ENCODE measurements at regions not wholly inside any gene's neighbourhood (a gene's known extent, or its start where the extent isn't known, plus 50 kb on each side); places are given as distances from the start of the nearest gene placed in this dataset.
"Not testable (repeated sequence)": the region's sequence is repeated elsewhere in the genome, so short reads cannot be mapped to it uniquely, and the experiment has no call there.

DNA sequence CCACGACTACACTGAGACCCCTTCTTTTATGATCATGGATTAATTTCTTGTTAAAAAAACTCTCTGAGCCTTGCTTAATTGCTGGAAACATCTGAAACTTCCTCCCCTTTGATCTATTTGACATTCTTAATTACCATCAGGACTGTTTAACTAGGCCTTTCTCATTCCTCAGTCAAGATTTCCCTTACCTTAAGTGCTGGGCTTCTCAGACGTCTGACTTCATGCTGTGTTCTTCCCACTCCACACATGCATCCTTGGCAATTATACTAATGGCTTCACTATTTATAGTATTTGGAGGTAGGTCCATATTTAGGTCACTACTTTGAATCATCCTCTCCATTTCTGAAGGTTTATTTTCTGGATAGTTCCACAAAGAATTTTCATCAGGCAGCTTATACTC, 341.3 kb upstream of the TMPRSS15 start:
- Histone ChIP-seq H3K79me2 (ENCODE audit: insufficient read depth) (no peaks in the 10 kb centered on the region), H4K20me1 (ENCODE audit: insufficient read depth) (no peaks in the 10 kb centered on the region), H3K9me2 (ENCODE audit: insufficient read depth) (no peaks in the 10 kb centered on the region), H3K9me3 (ENCODE audit: low read depth) (no peaks in the 10 kb centered on the region), H3K4me3 (no peak overlapping the region), H2AFZ (no peak overlapping the region), H3K9ac (no peak overlapping the region), H3K4me1 (ENCODE audit: insufficient read depth) (no peaks in the 10 kb centered on the region), H3F3A (ENCODE audit: insufficient read depth) (no peaks in the 10 kb centered on the region), H3K36me3 (ENCODE audit: low read depth) (no peaks in the 10 kb centered on the region), H3K27me3 (replicated peaks; ENCODE audit: insufficient read depth) (no peaks in the 10 kb centered on the region), H3K4me2 (ENCODE audit: unreplicated experiment) (no peak overlapping the region), H3K27ac (no peak overlapping the region)
- TF ChIP-seq EZH2phosphoT487 (IDR thresholded peaks at IDR 0.05; ENCODE audit: insufficient read depth, low read depth) = no peak
- no peak for TF ChIP-seq EZH2 (IDR thresholded peaks at IDR 0.05; ENCODE audit: insufficient read depth, poor library complexity, severe bottlenecking)
- no peak for DNase-seq
- 2 to 4% methylated on average over 2 of the region's 2 CpGs for WGBS, 2 experiments (ENCODE audit: low coverage in 1 of 2, low lambda C conversion rate in 2 of 2, missing lambda C conversion rate in 2 of 2)
- in situ Hi-C loops (cut with MboI) = no loop called here

DNA sequence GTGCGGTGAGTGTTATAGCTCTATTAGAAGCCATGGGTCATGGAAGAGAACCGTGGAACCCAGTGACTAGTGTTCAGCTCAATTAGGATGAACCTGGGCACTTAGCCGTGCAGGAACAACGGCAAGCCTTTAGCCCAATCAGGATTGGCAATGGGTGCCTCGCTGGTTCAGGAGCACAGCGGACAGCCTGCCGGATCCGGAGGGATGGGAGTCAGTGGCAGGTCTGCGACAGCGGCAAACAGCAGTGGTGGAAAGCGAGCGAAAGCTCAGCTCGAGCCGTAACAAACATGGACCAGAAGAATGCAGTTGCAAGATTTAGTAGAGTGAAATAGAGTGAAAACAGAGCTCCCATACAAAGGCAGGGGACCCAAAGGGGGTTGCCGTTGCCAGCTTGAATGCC, 349.3 kb upstream of the TMPRSS15 start:
- H3K79me2 ChIP-seq (ENCODE audit: insufficient read depth); H3K9me3 ChIP-seq (ENCODE audit: low read depth); H3K4me3 ChIP-seq; H3K9ac ChIP-seq; H3K27ac ChIP-seq; H3K4me1 ChIP-seq (ENCODE audit: insufficient read depth); H3F3A ChIP-seq (ENCODE audit: insufficient read depth); H3K27me3 ChIP-seq (replicated peaks; ENCODE audit: insufficient read depth); in situ Hi-C loops (cut with MboI); H3K36me3 ChIP-seq (ENCODE audit: low read depth); H3K9me2 ChIP-seq (ENCODE audit: insufficient read depth); H2AFZ ChIP-seq; H4K20me1 ChIP-seq (ENCODE audit: insufficient read depth); H3K4me2 ChIP-seq (ENCODE audit: unreplicated experiment); DNase-seq: not testable (repeated sequence)
- 55 to 56% methylated on average over 15 of the region's 15 CpGs for WGBS, 2 experiments (ENCODE audit: low coverage in 1 of 2, low lambda C conversion rate in 2 of 2, missing lambda C conversion rate in 2 of 2)

DNA sequence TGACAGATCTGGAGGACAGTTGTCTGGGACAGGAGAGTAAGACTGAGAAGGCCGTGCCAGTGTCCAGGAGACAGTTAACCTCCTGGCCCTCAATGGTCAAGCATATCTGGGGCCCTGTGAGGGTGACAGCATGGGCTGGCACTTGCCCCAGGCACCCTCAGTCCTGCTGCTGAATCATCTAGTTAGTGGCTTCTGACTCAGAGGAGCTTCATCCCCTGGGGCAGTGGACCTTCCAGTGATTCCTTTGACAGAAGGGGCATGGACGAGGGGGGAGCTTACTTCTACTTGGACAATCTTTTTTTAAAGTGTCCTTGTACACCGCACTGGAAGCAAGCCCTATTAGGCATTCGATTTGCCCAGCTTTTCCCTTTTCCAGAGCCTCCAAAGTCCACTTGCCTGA, 352.7 kb upstream of the TMPRSS15 start:
- H3K9me3 ChIP-seq (ENCODE audit: low read depth); H3F3A ChIP-seq (ENCODE audit: insufficient read depth); in situ Hi-C loops (cut with MboI); H3K4me1 ChIP-seq (ENCODE audit: insufficient read depth); DNase-seq; H2AFZ ChIP-seq; H3K9ac ChIP-seq; H3K4me3 ChIP-seq; H3K9me2 ChIP-seq (ENCODE audit: insufficient read depth); H3K79me2 ChIP-seq (ENCODE audit: insufficient read depth); H3K36me3 ChIP-seq (ENCODE audit: low read depth); H3K4me2 ChIP-seq (ENCODE audit: unreplicated experiment); H3K27ac ChIP-seq; H3K27me3 ChIP-seq (replicated peaks; ENCODE audit: insufficient read depth); H4K20me1 ChIP-seq (ENCODE audit: insufficient read depth): not testable (repeated sequence)
- WGBS, 2 experiments (ENCODE audit: low coverage in 1 of 2, low lambda C conversion rate in 2 of 2, missing lambda C conversion rate in 2 of 2) = 21 to 33% methylated on average over 4 of the region's 4 CpGs

DNA sequence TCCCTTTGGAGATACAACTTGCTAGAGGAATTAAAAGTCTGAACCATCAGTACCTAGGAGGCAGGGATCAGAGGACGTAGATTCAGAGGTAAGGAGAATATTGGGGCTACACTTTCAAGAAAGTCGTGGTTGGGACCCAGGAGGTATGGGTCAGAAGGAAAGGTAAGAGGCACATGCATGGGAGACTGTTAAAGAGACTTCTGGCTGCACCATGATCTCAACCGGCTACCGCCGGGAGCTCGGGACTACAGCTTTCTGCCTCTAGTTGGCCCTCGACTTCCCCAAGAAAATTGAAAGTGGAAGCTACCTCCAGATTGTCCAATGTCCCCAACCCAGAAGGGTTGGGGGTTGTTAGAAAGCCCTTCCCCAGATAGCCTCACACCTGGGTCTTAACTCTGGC, 355.7 kb upstream of the TMPRSS15 start:
- no peaks in the 10 kb centered on the region for H3K27me3 ChIP-seq (replicated peaks; ENCODE audit: insufficient read depth)
- no peak overlapping the region for H2AFZ ChIP-seq

DNA sequence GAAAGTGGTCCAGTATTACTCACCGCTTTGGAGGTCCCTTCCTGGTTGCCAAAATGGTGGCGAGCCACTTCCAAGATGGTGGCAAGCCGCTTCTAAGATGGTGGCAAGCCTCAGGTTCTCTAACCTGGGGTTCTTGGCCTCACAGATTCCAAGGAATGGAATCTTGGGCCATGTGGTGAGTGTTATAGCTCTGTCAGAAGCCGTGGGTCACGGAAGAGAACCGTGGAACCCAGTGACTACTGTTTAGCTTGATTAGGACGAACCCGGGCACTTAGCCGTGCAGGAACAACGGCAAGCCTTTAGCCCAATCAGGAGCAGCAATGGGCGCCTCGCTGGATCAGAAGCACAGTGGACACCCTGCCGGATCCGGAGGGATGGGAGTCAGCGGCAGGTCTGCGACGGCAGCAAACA, 356.2 kb upstream of the TMPRSS15 start:
- in situ Hi-C loops (cut with MboI) = no loop called here
- WGBS, 2 experiments (ENCODE audit: low coverage in 1 of 2, low lambda C conversion rate in 2 of 2, missing lambda C conversion rate in 2 of 2) = 46 to 53% methylated on average over 17 of the region's 17 CpGs

More for the DNA sequence above, 355.7 kb upstream of the TMPRSS15 start:
- WGBS, 2 experiments (ENCODE audit: low coverage in 1 of 2, low lambda C conversion rate in 2 of 2, missing lambda C conversion rate in 2 of 2) = 54 to 56% methylated on average over 7 of the region's 7 CpGs
- DNase-seq = no peak
- Histone ChIP-seq H3K4me1 (ENCODE audit: insufficient read depth) (no peaks in the 10 kb centered on the region), H3K9me3 (ENCODE audit: low read depth) (no peaks in the 10 kb centered on the region), H3K4me2 (ENCODE audit: unreplicated experiment) (no peak overlapping the region), H3K36me3 (ENCODE audit: low read depth) (no peaks in the 10 kb centered on the region), H3K27ac (no peak overlapping the region), H3K9ac (no peak overlapping the region), H3K9me2 (ENCODE audit: insufficient read depth) (no peaks in the 10 kb centered on the region), H3K4me3 (no peak overlapping the region), H3K79me2 (ENCODE audit: insufficient read depth) (no peaks in the 10 kb centered on the region), H3F3A (ENCODE audit: insufficient read depth) (no peaks in the 10 kb centered on the region), H4K20me1 (ENCODE audit: insufficient read depth) (no peaks in the 10 kb centered on the region)
- no peak for TF ChIP-seq EZH2 (IDR thresholded peaks at IDR 0.05; ENCODE audit: insufficient read depth, poor library complexity, severe bottlenecking)
- no peak for TF ChIP-seq EZH2phosphoT487 (IDR thresholded peaks at IDR 0.05; ENCODE audit: insufficient read depth, low read depth)
- in situ Hi-C loops (cut with MboI) = no loop called here

More for the DNA sequence above, 356.2 kb upstream of the TMPRSS15 start:
- Histone ChIP-seq H3K9me3 (ENCODE audit: low read depth) (no peaks in the 10 kb centered on the region), H4K20me1 (ENCODE audit: insufficient read depth) (no peaks in the 10 kb centered on the region), H3F3A (ENCODE audit: insufficient read depth) (no peaks in the 10 kb centered on the region), H3K4me2 (ENCODE audit: unreplicated experiment) (no peak overlapping the region), H3K36me3 (ENCODE audit: low read depth) (no peaks in the 10 kb centered on the region), H3K27ac (no peak overlapping the region), H3K9me2 (ENCODE audit: insufficient read depth) (no peaks in the 10 kb centered on the region), H3K27me3 (replicated peaks; ENCODE audit: insufficient read depth) (no peaks in the 10 kb centered on the region), H3K4me1 (ENCODE audit: insufficient read depth) (no peaks in the 10 kb centered on the region), H3K9ac (no peak overlapping the region), H3K4me3 (no peak overlapping the region), H3K79me2 (ENCODE audit: insufficient read depth) (no peaks in the 10 kb centered on the region), H2AFZ (no peak overlapping the region)
- DNase-seq = no peak
- TF ChIP-seq EZH2phosphoT487 (IDR thresholded peaks at IDR 0.05; ENCODE audit: insufficient read depth, low read depth) = no peak
- TF ChIP-seq EZH2 (IDR thresholded peaks at IDR 0.05; ENCODE audit: insufficient read depth, poor library complexity, severe bottlenecking) = no peak
